G401 (cell line): ENCODE measurements at regions not wholly inside any gene's neighbourhood (a gene's known extent, or its start where the extent isn't known, plus 50 kb on each side); places are given as distances from the start of the nearest gene placed in this dataset.

ENCODE experiments used
- DNase-seq: peaks from one replicate; pipeline ENCODE4 v3.0.0-alpha.2; 2015; ENCODE audit warnings: low spot score
- in situ Hi-C: cut with HindIII; loops from 2 replicates; pipeline ENCODE4 v1.10.0; 2016; ENCODE audit warnings: low sequenced_read_pairs, mixed read lengths

- DNase-seq, result no peak
These were observed 94.8 kb upstream of the APC start for GRCh38 chr5:112642885-112643284.

GRCh38 chr5:112643339-112643971 is 94.2 kb upstream of the APC start:
- in situ Hi-C loops, result no loop called here
- DNase-seq, result no peak

More at GRCh38 chr5:112642885-112643284, 94.8 kb upstream of the APC start:
- in situ Hi-C loops, result no loop called here

GRCh38 chr5:112646139-112646936 is 91.3 kb upstream of the APC start:
- in situ Hi-C loops, result no loop called here
- no peak for DNase-seq

GRCh38 chr5:112647428-112647827 is 90.3 kb upstream of the APC start:
- no peak for DNase-seq
- in situ Hi-C loops, result no loop called here

- in situ Hi-C loops, result no loop called here
- DNase-seq, result no peak
These were observed 89.4 kb upstream of the APC start for GRCh38 chr5:112648264-112648663.

- no peak for DNase-seq
- in situ Hi-C loops, result no loop called here
These were observed 87.8 kb upstream of the APC start for GRCh38 chr5:112649882-112650281.

- DNase-seq, result no peak
- in situ Hi-C loops, result no loop called here
These were observed 84.0 kb upstream of the APC start for GRCh38 chr5:112653638-112654205.

- DNase-seq, result no peak
- in situ Hi-C loops, result no loop called here
These were observed 82.2 kb upstream of the APC start for GRCh38 chr5:112655513-112655912.

- in situ Hi-C loops, result no loop called here
- no peak for DNase-seq
These were observed 81.2 kb upstream of the APC start for GRCh38 chr5:112656451-112656850.

GRCh38 chr5:112657804-112658203 is 79.9 kb upstream of the APC start:
- in situ Hi-C loops, result no loop called here
- no peak for DNase-seq

GRCh38 chr5:112660359-112660758 is 77.3 kb upstream of the APC start:
- in situ Hi-C loops, result no loop called here

GRCh38 chr5:112663146-112663545 is 74.5 kb upstream of the APC start:
- in situ Hi-C loops, result no loop called here
- no peak for DNase-seq

More at GRCh38 chr5:112660359-112660758, 77.3 kb upstream of the APC start:
- DNase-seq, result no peak

GRCh38 chr5:112668016-112668415 is 69.7 kb upstream of the APC start:
- DNase-seq, result no peak
- in situ Hi-C loops, result no loop called here

GRCh38 chr5:112668911-112669310 is 68.8 kb upstream of the APC start:
- in situ Hi-C loops, result no loop called here
- DNase-seq, result no peak

GRCh38 chr5:112669328-112669963 is 68.2 kb upstream of the APC start:
- DNase-seq, result no peak
- in situ Hi-C loops, result no loop called here

GRCh38 chr5:112671687-112672086 is 66.0 kb upstream of the APC start:
- in situ Hi-C loops, result no loop called here
- DNase-seq, result no peak

- in situ Hi-C loops, result no loop called here
- DNase-seq, result no peak
These were observed 56.2 kb upstream of the APC start for GRCh38 chr5:112681481-112681908.

GRCh38 chr5:112682621-112683061 is 55.0 kb upstream of the APC start:
- in situ Hi-C loops, result no loop called here
- DNase-seq, result no peak

- in situ Hi-C loops, result no loop called here
- DNase-seq, result no peak
These were observed 53.6 kb upstream of the APC start for GRCh38 chr5:112684121-112684520.

- in situ Hi-C loops, result no loop called here
- no peak for DNase-seq
These were observed 52.9 kb upstream of the APC start for GRCh38 chr5:112684737-112685136.
